ENCODE measurements at regions not wholly inside any gene's neighbourhood (a gene's known extent, or its start where the extent isn't known, plus 50 kb on each side); places are given as distances from the start of the nearest gene placed in this dataset.

GRCh38 chr1:75984781-75985180 lies 52.6 kb upstream of the ASB17 start:
- Histone ChIP-seq H3K36me3 (replicated peaks in 1 of 2) (no peaks in the 10 kb centered on the region), H3K4me1 (replicated peaks in 1 of 2) (no peaks in the 10 kb centered on the region), H3K9me3 (replicated peaks in 1 of 3) (no peaks in the 10 kb centered on the region), H3K4me3 (no peak overlapping the region), H3K27me3 (no peaks in the 10 kb centered on the region), H3K27ac (no peak overlapping the region)
- no peak for TF ChIP-seq CTCF (IDR thresholded peaks at IDR 0.05)
- no peak for TF ChIP-seq POLR2A (IDR thresholded peaks at IDR 0.05)
- DNase-seq = no peak
- intact Hi-C loops (cut with DNase I) = no loop called here
- 61 to 100% (median 64%) methylated on average over 1 to 3 of the region's 3 CpGs for WGBS, 4 donors

GRCh38 chr1:75985827-75986226 lies 53.6 kb upstream of the ASB17 start:
- TF ChIP-seq CTCF (IDR thresholded peaks at IDR 0.05) = no peak
- TF ChIP-seq POLR2A (IDR thresholded peaks at IDR 0.05) = no peak
- no peak overlapping the region for H3K4me3 ChIP-seq
- H3K9me3 ChIP-seq (replicated peaks in 1 of 3) = no peaks in the 10 kb centered on the region
- no peak for DNase-seq
- WGBS, 4 donors = 60 to 79% (median 67%) methylated on average over 4 of the region's 4 CpGs
- no peak overlapping the region for H3K27ac ChIP-seq
- intact Hi-C loops (cut with DNase I) = no loop called here
- H3K4me1 ChIP-seq (replicated peaks in 1 of 2) = no peaks in the 10 kb centered on the region
- H3K27me3 ChIP-seq = no peaks in the 10 kb centered on the region
- H3K36me3 ChIP-seq (replicated peaks in 1 of 2) = no peaks in the 10 kb centered on the region

- no peak overlapping the region for H3K4me3 ChIP-seq
- DNase-seq = no peak
- H3K27ac ChIP-seq = no peak overlapping the region
- no peaks in the 10 kb centered on the region for H3K27me3 ChIP-seq
- H3K36me3 ChIP-seq (replicated peaks in 1 of 2) = no peaks in the 10 kb centered on the region
- TF ChIP-seq CTCF (IDR thresholded peaks at IDR 0.05) (no peak), POLR2A (IDR thresholded peaks at IDR 0.05) (no peak)
- no peaks in the 10 kb centered on the region for H3K9me3 ChIP-seq (replicated peaks in 1 of 3)
- intact Hi-C loops (cut with DNase I) = no loop called here
- no peaks in the 10 kb centered on the region for H3K4me1 ChIP-seq (replicated peaks in 1 of 2)
These were observed 54.3 kb upstream of the ASB17 start for GRCh38 chr1:75986478-75986877.

GRCh38 chr1:75989121-75989520 lies 56.9 kb upstream of the ASB17 start:
- no peaks in the 10 kb centered on the region for H3K27me3 ChIP-seq
- H3K4me3 ChIP-seq = no peak overlapping the region
- 62 to 80% (median 71%) methylated on average over 3 of the region's 3 CpGs for WGBS, 4 donors
- no peak overlapping the region for H3K27ac ChIP-seq
- no peaks in the 10 kb centered on the region for H3K9me3 ChIP-seq (replicated peaks in 1 of 3)
- no peak for DNase-seq
- TF ChIP-seq CTCF (IDR thresholded peaks at IDR 0.05) = no peak
- TF ChIP-seq POLR2A (IDR thresholded peaks at IDR 0.05) = no peak
- H3K36me3 ChIP-seq (replicated peaks in 1 of 2) = no peaks in the 10 kb centered on the region
- H3K4me1 ChIP-seq (replicated peaks in 1 of 2) = no peaks in the 10 kb centered on the region
- intact Hi-C loops (cut with DNase I) = no loop called here

Data from adrenal gland (tissue), 9 donors.